ENCODE measurements at regions not wholly inside any gene's neighbourhood (a gene's known extent, or its start where the extent isn't known, plus 50 kb on each side); places are given as distances from the start of the nearest gene placed in this dataset.
"Not testable (repeated sequence)": the region's sequence is repeated elsewhere in the genome, so short reads cannot be mapped to it uniquely, and the experiment has no call there.

GRCh38 chrX:117607561-117607960, 509.0 kb downstream of the KLHL13 start:
- Histone ChIP-seq H3K79me2 (ENCODE audit: insufficient read depth, low read length) (no peaks in the 10 kb centered on the region), H3K9ac (ENCODE audit: low read depth, low read length, poor library complexity, severe bottlenecking) (no peak overlapping the region), H3K4me1 (ENCODE audit: insufficient read depth, low read length, poor library complexity, severe bottlenecking) (no peaks in the 10 kb centered on the region), H3K27me3 (ENCODE audit: insufficient read depth, low read length, poor library complexity, severe bottlenecking) (no peaks in the 10 kb centered on the region), H3K4me3 (ENCODE audit: low read length, poor library complexity, severe bottlenecking) (no peak overlapping the region), H3K9me3 (ENCODE audit: insufficient read depth, low read depth, low read length) (no peaks in the 10 kb centered on the region), H3F3A (ENCODE audit: low read depth) (no peaks in the 10 kb centered on the region), H2AFZ (ENCODE audit: low read length) (no peak overlapping the region), H3K9me2 (replicated peaks; ENCODE audit: low read depth, low read length) (no peaks in the 10 kb centered on the region), H3K4me2 (ENCODE audit: low read depth, low read length, poor library complexity, severe bottlenecking) (no peak overlapping the region), H4K20me1 (ENCODE audit: insufficient read depth, low read length, poor library complexity, severe bottlenecking) (no peaks in the 10 kb centered on the region), H3K36me3 (ENCODE audit: insufficient read depth, low read length) (no peaks in the 10 kb centered on the region)
- TF ChIP-seq, protein P1, sequence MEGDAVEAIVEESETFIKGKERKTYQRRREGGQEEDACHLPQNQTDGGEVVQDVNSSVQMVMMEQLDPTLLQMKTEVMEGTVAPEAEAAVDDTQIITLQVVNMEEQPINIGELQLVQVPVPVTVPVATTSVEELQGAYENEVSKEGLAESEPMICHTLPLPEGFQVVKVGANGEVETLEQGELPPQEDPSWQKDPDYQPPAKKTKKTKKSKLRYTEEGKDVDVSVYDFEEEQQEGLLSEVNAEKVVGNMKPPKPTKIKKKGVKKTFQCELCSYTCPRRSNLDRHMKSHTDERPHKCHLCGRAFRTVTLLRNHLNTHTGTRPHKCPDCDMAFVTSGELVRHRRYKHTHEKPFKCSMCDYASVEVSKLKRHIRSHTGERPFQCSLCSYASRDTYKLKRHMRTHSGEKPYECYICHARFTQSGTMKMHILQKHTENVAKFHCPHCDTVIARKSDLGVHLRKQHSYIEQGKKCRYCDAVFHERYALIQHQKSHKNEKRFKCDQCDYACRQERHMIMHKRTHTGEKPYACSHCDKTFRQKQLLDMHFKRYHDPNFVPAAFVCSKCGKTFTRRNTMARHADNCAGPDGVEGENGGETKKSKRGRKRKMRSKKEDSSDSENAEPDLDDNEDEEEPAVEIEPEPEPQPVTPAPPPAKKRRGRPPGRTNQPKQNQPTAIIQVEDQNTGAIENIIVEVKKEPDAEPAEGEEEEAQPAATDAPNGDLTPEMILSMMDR (conservative IDR thresholded peaks at IDR 0.05; ENCODE audit: low read length): no peak
- TF ChIP-seq EZH2phosphoT487 (IDR thresholded peaks at IDR 0.05; ENCODE audit: borderline replicate concordance): no peak

DNA sequence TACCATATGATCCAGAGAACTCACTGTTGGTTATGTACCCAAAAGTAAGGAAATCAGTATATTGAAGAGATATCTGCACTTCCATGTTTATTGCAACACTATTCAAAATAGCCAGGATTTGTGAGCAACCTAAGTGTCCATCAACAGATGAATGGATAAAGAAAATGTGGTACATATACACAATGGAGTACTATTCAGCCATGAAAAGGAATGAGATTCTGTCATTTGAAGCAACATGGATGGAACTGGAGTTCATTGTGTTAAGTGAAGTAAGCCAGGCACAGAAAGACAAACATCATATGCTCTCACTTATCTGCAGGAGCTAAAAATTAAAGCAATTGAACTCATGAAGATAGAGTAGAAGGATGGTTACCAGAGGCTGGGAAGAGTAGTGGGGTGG, 510.5 kb downstream of the KLHL13 start:
- H3K9me3 ChIP-seq (ENCODE audit: insufficient read depth, low read depth, low read length); H3K9ac ChIP-seq (ENCODE audit: low read depth, low read length, poor library complexity, severe bottlenecking); H3K79me2 ChIP-seq (ENCODE audit: insufficient read depth, low read length); H3K4me3 ChIP-seq (ENCODE audit: low read length, poor library complexity, severe bottlenecking); H3K4me2 ChIP-seq (ENCODE audit: low read depth, low read length, poor library complexity, severe bottlenecking); H4K20me1 ChIP-seq (ENCODE audit: insufficient read depth, low read length, poor library complexity, severe bottlenecking); H3F3A ChIP-seq (ENCODE audit: low read depth); H2AFZ ChIP-seq (ENCODE audit: low read length); H3K4me1 ChIP-seq (ENCODE audit: insufficient read depth, low read length, poor library complexity, severe bottlenecking); H3K27me3 ChIP-seq (ENCODE audit: insufficient read depth, low read length, poor library complexity, severe bottlenecking); H3K9me2 ChIP-seq (replicated peaks; ENCODE audit: low read depth, low read length); H3K36me3 ChIP-seq (ENCODE audit: insufficient read depth, low read length): not testable (repeated sequence)

DNA sequence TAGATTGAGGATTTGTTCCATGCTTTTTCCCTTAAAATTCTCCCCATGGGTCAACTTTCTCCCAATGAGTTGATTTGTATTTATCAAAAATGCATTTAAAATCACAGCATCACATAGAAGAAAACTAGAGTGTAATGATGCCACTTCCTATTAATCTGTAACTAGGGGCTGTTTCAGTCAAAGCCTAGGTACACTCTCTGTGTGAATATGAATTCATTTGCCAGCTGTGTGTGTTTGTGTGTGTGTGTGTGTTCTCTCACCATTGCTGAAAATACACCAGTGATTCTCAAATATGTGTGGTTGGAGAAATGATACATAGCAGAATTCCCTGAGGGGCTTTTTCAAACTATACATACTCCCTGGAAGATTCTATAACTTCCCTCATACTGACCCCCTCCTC, 546.5 kb downstream of the KLHL13 start:
- no peak overlapping the region for H3K4me3 ChIP-seq (ENCODE audit: low read length, poor library complexity, severe bottlenecking)
- no peak overlapping the region for H3K4me2 ChIP-seq (ENCODE audit: low read depth, low read length, poor library complexity, severe bottlenecking)
- no peaks in the 10 kb centered on the region for H3K27me3 ChIP-seq (ENCODE audit: insufficient read depth, low read length, poor library complexity, severe bottlenecking)
- no peaks in the 10 kb centered on the region for H3F3A ChIP-seq (ENCODE audit: low read depth)
- TF ChIP-seq, protein P1 (conservative IDR thresholded peaks at IDR 0.05; ENCODE audit: low read length): no peak
- no peak for TF ChIP-seq EZH2phosphoT487 (IDR thresholded peaks at IDR 0.05; ENCODE audit: borderline replicate concordance)
- no peak overlapping the region for H2AFZ ChIP-seq (ENCODE audit: low read length)
- no peaks in the 10 kb centered on the region for H3K4me1 ChIP-seq (ENCODE audit: insufficient read depth, low read length, poor library complexity, severe bottlenecking)
- no peaks in the 10 kb centered on the region for H3K9me3 ChIP-seq (ENCODE audit: insufficient read depth, low read depth, low read length)
- H3K9ac ChIP-seq (ENCODE audit: low read depth, low read length, poor library complexity, severe bottlenecking): no peak overlapping the region
- H3K36me3 ChIP-seq (ENCODE audit: insufficient read depth, low read length): no peaks in the 10 kb centered on the region
- H4K20me1 ChIP-seq (ENCODE audit: insufficient read depth, low read length, poor library complexity, severe bottlenecking): no peaks in the 10 kb centered on the region
- no peaks in the 10 kb centered on the region for H3K79me2 ChIP-seq (ENCODE audit: insufficient read depth, low read length)
- H3K9me2 ChIP-seq (replicated peaks; ENCODE audit: low read depth, low read length): no peaks in the 10 kb centered on the region

GRCh38 chrX:117568238-117568637, 548.4 kb downstream of the KLHL13 start:
- Histone ChIP-seq H3K27me3 (ENCODE audit: insufficient read depth, low read length, poor library complexity, severe bottlenecking) (no peaks in the 10 kb centered on the region), H3K4me1 (ENCODE audit: insufficient read depth, low read length, poor library complexity, severe bottlenecking) (no peaks in the 10 kb centered on the region), H3K9ac (ENCODE audit: low read depth, low read length, poor library complexity, severe bottlenecking) (no peak overlapping the region), H3K79me2 (ENCODE audit: insufficient read depth, low read length) (no peaks in the 10 kb centered on the region), H2AFZ (ENCODE audit: low read length) (no peak overlapping the region), H3F3A (ENCODE audit: low read depth) (no peaks in the 10 kb centered on the region), H3K9me2 (replicated peaks; ENCODE audit: low read depth, low read length) (no peaks in the 10 kb centered on the region), H3K36me3 (ENCODE audit: insufficient read depth, low read length) (no peaks in the 10 kb centered on the region), H3K4me2 (ENCODE audit: low read depth, low read length, poor library complexity, severe bottlenecking) (no peak overlapping the region), H4K20me1 (ENCODE audit: insufficient read depth, low read length, poor library complexity, severe bottlenecking) (no peaks in the 10 kb centered on the region), H3K4me3 (ENCODE audit: low read length, poor library complexity, severe bottlenecking) (no peak overlapping the region), H3K9me3 (ENCODE audit: insufficient read depth, low read depth, low read length) (no peaks in the 10 kb centered on the region)
- no peak for TF ChIP-seq EZH2phosphoT487 (IDR thresholded peaks at IDR 0.05; ENCODE audit: borderline replicate concordance)
- TF ChIP-seq, protein P1 (conservative IDR thresholded peaks at IDR 0.05; ENCODE audit: low read length): no peak
